ENCODE measurements at regions not wholly inside any gene's neighbourhood (a gene's known extent, or its start where the extent isn't known, plus 50 kb on each side); places are given as distances from the start of the nearest gene placed in this dataset.

- no TSS peak for BruUV-seq (replicated peaks)
- no peak overlapping the region for H3K56ac ChIP-seq (ENCODE audit: extremely low read depth, insufficient read depth, low read length)
- H2AK9ac ChIP-seq (replicated peaks; ENCODE audit: low read depth, low read length, poor library complexity) = no peak overlapping the region
- no peaks in the 10 kb centered on the region for H3K36me3 ChIP-seq (ENCODE audit: control insufficient read depth, insufficient read depth, low read length)
- no peak overlapping the region for H4K5ac ChIP-seq (ENCODE audit: low read depth, low read length)
- H2BK20ac ChIP-seq (ENCODE audit: low read depth, low read length) = no peak overlapping the region
- H2BK5ac ChIP-seq (ENCODE audit: low read depth, low read length, poor library complexity, severe bottlenecking) = no peak overlapping the region
- H2BK15ac ChIP-seq (ENCODE audit: low read depth, low read length) = no peak overlapping the region
- no peaks in the 10 kb centered on the region for H3K9me1 ChIP-seq (ENCODE audit: insufficient read depth, low read length)
- H3K79me1 ChIP-seq (ENCODE audit: low read depth in 1 of 2, low read length in 2 of 2) = no peaks in the 10 kb centered on the region
- no peak overlapping the region for H4K91ac ChIP-seq (ENCODE audit: insufficient read depth, low read depth, low read length)
- no peaks in the 10 kb centered on the region for H3K4me1 ChIP-seq (ENCODE audit: control insufficient read depth, insufficient read depth, low read length)
- no peaks in the 10 kb centered on the region for H4K20me1 ChIP-seq (ENCODE audit: insufficient read depth, low read length)
- intact Hi-C loops (cut with micrococcal nuclease) (no loop called here), dilution Hi-C loops (cut with HindIII; ENCODE audit: low sequenced_read_pairs, unreplicated experiment) (no loop called here), in situ Hi-C loops (cut with MboI; ENCODE audit: low sequenced_read_pairs) (no loop called here)
- H3K27ac ChIP-seq (ENCODE audit: insufficient read depth, low read length) = no peak overlapping the region
- TF ChIP-seq CHD1 (IDR thresholded peaks at IDR 0.05; ENCODE audit: low read depth, low read length) (no peak), NFE2L2 (IDR thresholded peaks at IDR 0.05; ENCODE audit: low read depth, low read length) (no peak), RAD21 (IDR thresholded peaks at IDR 0.05; ENCODE audit: low read length) (no peak), CTCF (conservative IDR thresholded peaks at IDR 0.05; ENCODE audit: low read depth, low read length) (no peak), FOS (IDR thresholded peaks at IDR 0.05; ENCODE audit: low read depth, low read length) (no peak), MXI1 (IDR thresholded peaks at IDR 0.05; ENCODE audit: borderline replicate concordance, low read depth, low read length) (no peak), USF2 (IDR thresholded peaks at IDR 0.05; ENCODE audit: low read depth, low read length) (no peak), RFX5 (IDR thresholded peaks at IDR 0.05; ENCODE audit: low read depth, low read length) (no peak), RCOR1 (IDR thresholded peaks at IDR 0.05; ENCODE audit: insufficient replicate concordance, low read length) (no peak), SMC3 (IDR thresholded peaks at IDR 0.05; ENCODE audit: low read depth, low read length) (no peak), POLR2A (IDR thresholded peaks at IDR 0.05; ENCODE audit: low read depth, low read length) (no peak), CEBPB (IDR thresholded peaks at IDR 0.05; ENCODE audit: low read depth, low read length) (no peak)
- no peak overlapping the region for H3K9ac ChIP-seq (ENCODE audit: low read depth, low read length)
- H3K14ac ChIP-seq (replicated peaks; ENCODE audit: low read depth, low read length) = no peak overlapping the region
- no peak overlapping the region for H2AFZ ChIP-seq (replicated peaks; ENCODE audit: low read length, poor library complexity)
- POLR2A ChIA-PET (ENCODE audit: unreplicated experiment) = no interaction called here
- no peak overlapping the region for H2AK5ac ChIP-seq (ENCODE audit: low read depth, low read length)
- no peak overlapping the region for H3K23ac ChIP-seq (ENCODE audit: low read depth, low read length)
- H3K27me3 ChIP-seq (ENCODE audit: control insufficient read depth, insufficient read depth, low read length) = no peaks in the 10 kb centered on the region
- no peak overlapping the region for H3K4me2 ChIP-seq (ENCODE audit: low read depth, low read length)
- no peak for DNase-seq
- no peak overlapping the region for H3K4me3 ChIP-seq (ENCODE audit: insufficient read depth, low read depth, low read length)
- CTCF ChIA-PET = no interaction called here
- H3K4ac ChIP-seq (ENCODE audit: low read depth, low read length) = no peak overlapping the region
- no peak overlapping the region for H4K8ac ChIP-seq (ENCODE audit: low read depth in 2 of 2, low read length in 2 of 2)
- no CpG with 5 or more reads among the region's 2 CpGs for WGBS, 2 experiments (ENCODE audit: extremely low coverage in 2 of 2, insufficient read length in 1 of 2)
- no peak overlapping the region for H3K18ac ChIP-seq (ENCODE audit: low read depth, low read length)
- H3K9me3 ChIP-seq (ENCODE audit: control insufficient read depth, insufficient read depth, low read length) = no peaks in the 10 kb centered on the region; the same call in 1 of the 2 replicates
- H2BK120ac ChIP-seq (ENCODE audit: low read depth, low read length) = no peak overlapping the region
- ATAC-seq (ENCODE audit: low read depth) = no peak
Observed at GRCh38 chr13:38265132-38265497, 84.5 kb upstream of the UFM1 start.
